KMS-11 (cell line): ENCODE measurements at regions not wholly inside any gene's neighbourhood (a gene's known extent, or its start where the extent isn't known, plus 50 kb on each side); places are given as distances from the start of the nearest gene placed in this dataset.
A peak's percentile ranks its signal among the peaks of the same experiment; 100 is the strongest.

Experiments used
- H2AFZ ChIP-seq: fragments of 200-600 bp; sonication (generic); 2 replicates; pipeline ENCODE4 v1.6.1; 2016; ENCODE audit warnings: antibody characterized with exemption, mixed run types, low read depth
- H3K27ac ChIP-seq: fragments of 200-600 bp; sonication (generic); 2 replicates; pipeline ENCODE4 v1.6.1; 2016; ENCODE audit warnings: mild to moderate bottlenecking, mixed run types
- H3K27me3 ChIP-seq: fragments of 200-600 bp; sonication (generic); 2 replicates; pipeline ENCODE4 v1.6.1; 2017; ENCODE audit warnings: mild to moderate bottlenecking, low read depth, mixed run types, moderate library complexity; ENCODE audit not compliant: insufficient read depth
- H3K36me3 ChIP-seq: fragments of 200-600 bp; sonication (generic); 2 replicates; pipeline ENCODE4 v1.6.1; 2017; ENCODE audit warnings: mild to moderate bottlenecking, mixed run types; ENCODE audit not compliant: insufficient read depth
- H3K4me1 ChIP-seq: fragments of 200-600 bp; sonication (generic); 2 replicates; pipeline ENCODE4 v1.6.1; 2016; ENCODE audit warnings: mild to moderate bottlenecking, low read depth, mixed run types; ENCODE audit not compliant: poor library complexity, severe bottlenecking
- H3K4me2 ChIP-seq: fragments of 200-600 bp; sonication (generic); 2 replicates; pipeline ENCODE4 v1.7.0; 2016; ENCODE audit warnings: mild to moderate bottlenecking, mixed run types
- H3K4me3 ChIP-seq: fragments of 200-600 bp; sonication (generic); IDR thresholded peaks from 2 replicates; pipeline ENCODE4 v1.6.1; 2017; ENCODE audit warnings: low read depth, low read length, mixed read lengths; ENCODE audit not compliant: insufficient read depth
- H3K79me2 ChIP-seq: fragments of 200-600 bp; sonication (generic); 2 replicates; pipeline ENCODE4 v1.6.1; 2016; ENCODE audit warnings: low read depth, mixed run types; ENCODE audit not compliant: insufficient read depth
- H3K9ac ChIP-seq: fragments of 200-600 bp; sonication (generic); 2 replicates; pipeline ENCODE4 v1.6.1; 2016; ENCODE audit warnings: mild to moderate bottlenecking, mixed run types
- H4K20me1 ChIP-seq: fragments of 200-600 bp; sonication (generic); 2 replicates; pipeline ENCODE4 v1.6.1; 2016; ENCODE audit warnings: mild to moderate bottlenecking, mixed run types; ENCODE audit not compliant: insufficient read depth
- TF ChIP-seq, protein P1 (sequence below): fragments of 200-600 bp; sonication (generic); conservative IDR thresholded peaks from 2 replicates; pipeline ENCODE4 v1.6.1; 2017; ENCODE audit warnings: low read depth, mild to moderate bottlenecking, antibody characterized with exemption, low read length, moderate library complexity, mixed read lengths

DNA sequence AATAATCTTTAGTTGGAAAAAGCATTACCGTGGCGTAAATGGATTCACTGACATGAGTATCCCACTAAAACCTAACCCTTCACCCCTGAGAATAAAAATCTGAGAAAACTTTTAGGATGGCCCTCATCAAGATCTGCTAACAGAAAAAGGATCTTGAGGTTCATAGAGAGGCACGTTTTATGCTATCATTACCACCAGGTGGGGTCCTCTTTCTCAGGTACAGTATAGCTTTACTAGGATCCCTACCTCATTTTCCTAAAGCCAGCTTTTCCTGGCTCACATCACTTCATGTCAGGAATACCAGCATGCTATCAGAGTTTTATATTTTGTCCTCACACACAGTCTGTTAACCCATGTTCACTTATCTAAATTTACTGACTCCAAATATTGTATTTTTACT is 173.7 kb downstream of the POM121L12 start:
- H3K27ac ChIP-seq, result no peak overlapping the region
- no peaks in the 10 kb centered on the region for H3K27me3 ChIP-seq
- no peak overlapping the region for H3K4me3 ChIP-seq
- H3K4me2 ChIP-seq, result no peak overlapping the region
- no peaks in the 10 kb centered on the region for H3K79me2 ChIP-seq
- TF ChIP-seq, protein P1, sequence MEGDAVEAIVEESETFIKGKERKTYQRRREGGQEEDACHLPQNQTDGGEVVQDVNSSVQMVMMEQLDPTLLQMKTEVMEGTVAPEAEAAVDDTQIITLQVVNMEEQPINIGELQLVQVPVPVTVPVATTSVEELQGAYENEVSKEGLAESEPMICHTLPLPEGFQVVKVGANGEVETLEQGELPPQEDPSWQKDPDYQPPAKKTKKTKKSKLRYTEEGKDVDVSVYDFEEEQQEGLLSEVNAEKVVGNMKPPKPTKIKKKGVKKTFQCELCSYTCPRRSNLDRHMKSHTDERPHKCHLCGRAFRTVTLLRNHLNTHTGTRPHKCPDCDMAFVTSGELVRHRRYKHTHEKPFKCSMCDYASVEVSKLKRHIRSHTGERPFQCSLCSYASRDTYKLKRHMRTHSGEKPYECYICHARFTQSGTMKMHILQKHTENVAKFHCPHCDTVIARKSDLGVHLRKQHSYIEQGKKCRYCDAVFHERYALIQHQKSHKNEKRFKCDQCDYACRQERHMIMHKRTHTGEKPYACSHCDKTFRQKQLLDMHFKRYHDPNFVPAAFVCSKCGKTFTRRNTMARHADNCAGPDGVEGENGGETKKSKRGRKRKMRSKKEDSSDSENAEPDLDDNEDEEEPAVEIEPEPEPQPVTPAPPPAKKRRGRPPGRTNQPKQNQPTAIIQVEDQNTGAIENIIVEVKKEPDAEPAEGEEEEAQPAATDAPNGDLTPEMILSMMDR, result 0 out of 2 replicates have a peak, but pooled peaks have one; percentile 14
- no peak overlapping the region for H3K9ac ChIP-seq
- no peaks in the 10 kb centered on the region for H4K20me1 ChIP-seq
- no peaks in the 10 kb centered on the region for H3K36me3 ChIP-seq
- no peak overlapping the region for H2AFZ ChIP-seq
- no peaks in the 10 kb centered on the region for H3K4me1 ChIP-seq

GRCh38 chr7:53214463-53214862 is 179.0 kb downstream of the POM121L12 start:
- H3K36me3 ChIP-seq, result no peaks in the 10 kb centered on the region
- H3K27me3 ChIP-seq, result no peaks in the 10 kb centered on the region
- H3K27ac ChIP-seq, result no peak overlapping the region
- H3K4me1 ChIP-seq, result no peaks in the 10 kb centered on the region
- no peaks in the 10 kb centered on the region for H3K79me2 ChIP-seq
- H3K4me3 ChIP-seq, result no peak overlapping the region
- no peak overlapping the region for H3K4me2 ChIP-seq
- TF ChIP-seq, protein P1, result no peak
- no peak overlapping the region for H3K9ac ChIP-seq
- no peaks in the 10 kb centered on the region for H4K20me1 ChIP-seq
- H2AFZ ChIP-seq, result no peak overlapping the region

DNA sequence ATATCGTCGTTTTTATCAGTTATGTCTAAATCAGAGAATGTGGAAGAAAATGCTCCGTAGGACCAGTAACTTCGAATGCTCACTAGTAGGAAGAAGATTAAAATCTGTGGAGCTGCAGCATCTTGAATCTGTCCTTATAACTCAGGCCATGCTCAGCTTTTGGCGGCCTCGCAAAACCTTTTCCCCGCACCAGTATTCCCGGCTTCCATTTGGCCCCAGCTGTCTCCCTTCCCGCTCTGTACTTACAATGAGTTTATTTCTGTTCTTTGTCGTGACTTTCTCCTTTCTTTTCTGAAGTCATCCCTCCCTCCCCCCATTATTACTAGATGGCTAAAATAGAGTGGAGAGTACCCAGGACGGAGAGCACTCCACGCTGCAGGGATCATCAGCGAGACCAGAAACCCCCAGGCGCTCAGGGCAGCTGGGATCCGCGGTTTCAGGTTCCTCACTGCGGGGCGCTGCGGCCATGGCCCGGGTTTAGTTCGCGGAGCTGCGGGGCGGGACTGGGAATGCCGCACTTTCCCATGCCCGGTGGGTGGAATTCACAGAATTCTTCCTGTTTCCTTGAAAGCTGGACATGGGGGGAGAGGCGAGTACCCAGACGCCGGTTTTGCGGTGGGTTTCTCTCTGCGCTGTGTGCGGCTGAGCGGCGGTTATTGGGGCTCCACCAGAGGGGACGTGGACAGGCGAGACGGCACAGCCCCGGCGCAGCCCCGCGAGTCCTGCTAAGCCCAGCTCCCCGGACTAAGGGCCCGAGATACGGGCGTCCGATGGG is 183.5 kb downstream of the POM121L12 start:
- H3K36me3 ChIP-seq, result no peaks in the 10 kb centered on the region
- no peak overlapping the region for H3K4me3 ChIP-seq
- no peak overlapping the region for H3K4me2 ChIP-seq
- no peaks in the 10 kb centered on the region for H3K4me1 ChIP-seq
- H3K79me2 ChIP-seq, result no peaks in the 10 kb centered on the region
- TF ChIP-seq, protein P1, result no peak
- no peak overlapping the region for H2AFZ ChIP-seq
- H3K27me3 ChIP-seq, result no peaks in the 10 kb centered on the region
- H4K20me1 ChIP-seq, result no peaks in the 10 kb centered on the region
- no peak overlapping the region for H3K9ac ChIP-seq
- H3K27ac ChIP-seq, result no peak overlapping the region

- no peak overlapping the region for H3K27ac ChIP-seq
- H3K9ac ChIP-seq, result no peak overlapping the region
- TF ChIP-seq, protein P1, result no peak
- H3K4me2 ChIP-seq, result no peak overlapping the region
- no peaks in the 10 kb centered on the region for H3K4me1 ChIP-seq
- H3K27me3 ChIP-seq, result no peaks in the 10 kb centered on the region
- no peak overlapping the region for H3K4me3 ChIP-seq
- no peak overlapping the region for H2AFZ ChIP-seq
- no peaks in the 10 kb centered on the region for H3K79me2 ChIP-seq
- no peaks in the 10 kb centered on the region for H3K36me3 ChIP-seq
- H4K20me1 ChIP-seq, result no peaks in the 10 kb centered on the region
Observed at GRCh38 chr7:53229202-53229601, 193.8 kb downstream of the POM121L12 start.
